MG63 (cell line): ENCODE measurements at regions not wholly inside any gene's neighbourhood (a gene's known extent, or its start where the extent isn't known, plus 50 kb on each side); places are given as distances from the start of the nearest gene placed in this dataset.
"Not testable (repeated sequence)": the region's sequence is repeated elsewhere in the genome, so short reads cannot be mapped to it uniquely, and the experiment has no call there.

ENCODE experiments used
- DNase-seq: peaks from one replicate; pipeline ENCODE4 v3.0.0-alpha.2; 2020
- H3K27me3 ChIP-seq: fragments of 250-450 bp; sonication (Bioruptor Pico); 2 replicates; pipeline ENCODE4 v1.5.1; 2020; ENCODE audit warnings: mild to moderate bottlenecking, moderate library complexity
- H3K36me3 ChIP-seq: fragments of 250-450 bp; sonication (Bioruptor Pico); 2 replicates; pipeline ENCODE4 v1.5.1; 2020; ENCODE audit warnings: mild to moderate bottlenecking, moderate library complexity
- H3K4me3 ChIP-seq: fragments of 250-450 bp; sonication (Bioruptor Pico); 2 replicates; pipeline ENCODE4 v1.5.1; 2020; ENCODE audit warnings: mild to moderate bottlenecking, moderate library complexity
- H3K9me3 ChIP-seq: fragments of 250-450 bp; sonication (Bioruptor Pico); 2 replicates; pipeline ENCODE4 v1.5.1; 2020; ENCODE audit warnings: mild to moderate bottlenecking, moderate library complexity

DNA sequence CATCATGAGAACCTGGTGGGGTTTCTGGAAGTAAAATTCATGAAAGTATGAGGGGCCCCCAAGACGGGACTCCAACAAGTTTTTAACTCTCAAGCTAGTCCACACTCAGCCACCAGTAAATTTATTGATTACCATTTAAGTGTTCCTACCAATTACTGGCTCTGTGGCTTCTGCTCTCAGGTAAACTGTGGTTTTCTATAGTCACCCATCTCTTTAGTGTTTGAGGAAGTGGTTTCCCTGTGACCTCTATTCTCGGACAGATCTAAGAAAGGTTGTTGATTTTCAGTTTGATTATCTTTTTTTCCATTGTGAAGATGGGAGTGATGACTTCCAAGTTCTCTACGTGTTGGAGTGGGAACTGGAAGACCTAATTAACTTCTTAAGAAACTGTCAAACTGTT is 869.6 kb downstream of the CDY1 start:
- H3K9me3 ChIP-seq, H3K4me3 ChIP-seq, H3K27me3 ChIP-seq, DNase-seq, H3K36me3 ChIP-seq: not testable (repeated sequence)

DNA sequence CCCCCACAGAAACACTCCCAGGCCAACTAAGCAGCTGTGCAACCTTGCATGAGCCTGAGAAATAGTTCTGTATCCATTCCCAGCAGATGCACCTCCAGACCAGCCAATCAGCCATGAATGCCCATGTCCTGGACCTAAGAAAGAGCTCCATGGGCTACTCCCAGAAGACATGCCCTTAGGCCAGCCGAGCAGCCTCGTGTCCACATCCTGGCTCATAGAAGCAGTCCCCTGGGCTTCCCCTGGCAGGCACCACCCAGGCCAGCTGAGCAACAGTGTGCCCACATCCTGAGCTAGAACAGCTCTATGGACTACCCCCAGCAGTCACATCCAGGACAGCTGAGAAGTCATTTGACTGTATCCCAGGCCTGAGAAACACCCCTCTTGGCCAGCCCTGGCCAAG is 899.5 kb downstream of the CDY1 start:
- not testable (repeated sequence) for H3K4me3 ChIP-seq, DNase-seq, H3K27me3 ChIP-seq, H3K36me3 ChIP-seq, H3K9me3 ChIP-seq

DNA sequence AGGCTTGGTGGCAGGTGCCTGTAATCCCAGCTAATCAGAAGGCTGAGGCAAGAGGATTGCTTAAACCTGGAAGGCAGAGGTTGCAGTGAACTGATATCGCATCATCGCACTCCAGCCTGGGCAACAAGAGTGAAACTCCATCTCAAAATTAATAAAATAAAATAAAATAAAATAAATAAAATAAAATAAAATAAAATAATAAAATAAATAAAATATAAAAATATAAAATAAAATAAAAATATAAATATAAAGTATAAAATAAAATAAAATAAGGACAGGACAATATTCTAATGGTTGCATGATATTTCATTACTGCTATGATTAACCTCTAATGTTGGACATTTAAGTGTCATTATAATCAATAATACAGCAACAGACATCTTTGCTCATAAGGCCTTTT is 933.1 kb downstream of the CDY1 start:
- H3K4me3 ChIP-seq = no peak overlapping the region
- no peaks in the 10 kb centered on the region for H3K9me3 ChIP-seq
- H3K27me3 ChIP-seq = no peaks in the 10 kb centered on the region
- DNase-seq = no peak
- no peaks in the 10 kb centered on the region for H3K36me3 ChIP-seq

DNA sequence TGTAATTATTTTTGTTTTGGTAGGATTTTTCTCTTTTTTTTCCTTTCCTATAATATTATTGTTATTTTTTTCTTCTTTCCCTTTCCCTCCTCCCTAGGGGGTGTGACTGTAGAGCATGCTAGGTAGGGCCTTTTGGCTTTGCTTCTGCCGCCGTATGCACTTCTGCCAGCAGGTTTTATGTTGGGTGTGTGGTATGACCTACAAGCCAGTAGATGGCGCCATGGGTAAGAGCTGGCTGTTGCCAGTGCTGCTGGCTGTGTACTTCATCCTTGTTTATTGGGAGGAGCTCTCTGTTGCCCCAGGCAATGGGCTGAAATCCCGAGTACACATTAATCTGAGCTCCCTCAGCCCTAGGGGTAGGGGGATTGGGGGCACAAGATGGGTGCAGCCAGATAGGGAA is 941.1 kb downstream of the CDY1 start:
- H3K27me3 ChIP-seq, H3K36me3 ChIP-seq, H3K9me3 ChIP-seq, H3K4me3 ChIP-seq: not testable (repeated sequence)
- DNase-seq = peak; percentile 20
